ENCODE measurements at regions not wholly inside any gene's neighbourhood (a gene's known extent, or its start where the extent isn't known, plus 50 kb on each side); places are given as distances from the start of the nearest gene placed in this dataset.

GRCh38 chr19:29366757-29367156 lies 153.8 kb upstream of the UQCRFS1 start:
- FAIRE-seq: no peak
- no peak for DNase-seq (ENCODE audit: extremely low spot score, insufficient read length, low read depth)

DNA sequence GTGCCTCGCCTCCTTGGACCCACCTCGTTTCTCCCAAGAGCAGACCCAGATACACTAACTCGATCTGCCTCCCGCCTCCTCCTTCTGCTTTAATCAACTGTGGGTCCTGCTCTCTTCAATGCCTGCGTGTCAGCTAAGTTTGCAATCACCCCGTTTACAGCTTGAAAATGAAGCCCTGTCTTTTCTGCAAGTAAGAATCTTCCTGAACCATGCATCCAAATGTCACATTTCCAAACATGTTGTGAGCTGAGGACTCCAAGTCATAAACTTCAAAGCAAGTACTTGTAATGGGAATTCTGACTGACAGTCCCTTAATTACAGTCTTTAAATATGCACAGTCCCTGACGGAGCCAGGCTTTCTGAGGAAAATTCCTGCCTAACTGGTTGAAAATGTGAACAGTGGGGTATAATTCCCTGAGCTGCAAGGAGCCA lies 154.9 kb upstream of the UQCRFS1 start:
- FAIRE-seq: no peak
- no peak for DNase-seq (ENCODE audit: extremely low spot score, insufficient read length, low read depth)

DNA sequence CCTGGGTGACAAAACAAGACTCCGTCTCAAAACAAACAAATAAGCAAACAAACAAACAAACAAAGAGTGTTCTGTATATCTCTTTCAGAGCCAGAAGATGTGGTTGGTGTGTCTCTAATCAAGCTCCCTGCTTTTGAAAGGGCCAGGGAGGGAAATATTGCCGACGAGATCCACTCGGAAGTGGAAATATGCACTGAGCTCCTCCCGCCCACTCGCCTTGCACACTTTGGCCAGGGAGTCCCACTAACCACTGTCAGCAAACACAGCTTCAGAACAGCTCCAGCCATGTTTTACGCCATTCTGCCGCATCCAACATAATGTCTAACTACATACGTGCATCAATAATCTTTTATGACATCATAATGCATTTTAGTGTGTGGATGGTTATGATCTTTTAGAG lies 155.5 kb upstream of the VSTM2B start:
- no peak for DNase-seq (ENCODE audit: extremely low spot score, insufficient read length, low read depth)
- FAIRE-seq: no peak

DNA sequence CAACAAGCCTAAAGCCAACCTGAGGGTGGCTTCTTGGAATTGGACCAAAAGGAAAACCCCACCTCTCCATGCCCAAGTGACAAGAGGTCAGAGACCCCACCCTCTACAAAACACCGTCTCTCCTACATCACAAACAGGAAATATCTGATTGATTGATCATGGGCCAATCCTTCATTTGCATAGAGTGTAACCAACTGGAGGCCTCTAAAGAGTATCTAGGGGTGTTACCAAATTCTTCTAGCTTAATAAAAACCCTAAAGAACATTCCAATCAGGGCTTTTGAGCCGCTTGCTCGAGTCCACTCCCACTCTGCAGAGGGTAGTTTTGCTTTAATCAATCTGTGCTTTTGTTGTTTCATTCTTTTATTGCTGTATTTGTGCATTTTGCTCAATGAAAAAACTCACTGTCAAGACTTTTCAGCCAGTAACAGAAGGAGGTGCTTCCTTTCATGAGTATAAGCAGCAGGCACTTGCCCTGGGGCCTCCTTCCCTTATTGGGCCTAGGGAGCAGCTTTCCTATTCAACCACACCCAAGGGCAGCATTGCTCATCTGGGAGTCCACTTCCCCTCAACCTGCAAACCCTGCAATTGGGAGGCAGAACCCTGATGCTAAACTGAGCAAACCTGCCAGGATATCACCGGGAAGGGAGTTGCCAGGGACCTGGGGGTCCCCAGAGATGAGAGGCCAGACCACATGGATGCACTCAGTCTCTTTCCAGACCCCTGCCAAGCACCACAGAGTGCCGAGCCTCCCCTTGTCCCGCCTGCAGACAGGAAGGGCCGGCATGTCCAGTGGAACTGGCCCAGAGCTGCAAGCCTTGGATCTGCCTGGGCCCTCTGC lies 154.3 kb upstream of the VSTM2B start:
- DNase-seq (ENCODE audit: extremely low spot score, insufficient read length, low read depth): no peak
- no peak for FAIRE-seq

GRCh38 chr19:29372091-29372415 lies 153.7 kb upstream of the VSTM2B start:
- DNase-seq (ENCODE audit: extremely low spot score, insufficient read length, low read depth): no peak
- FAIRE-seq: no peak

GRCh38 chr19:29372461-29372860 lies 153.3 kb upstream of the VSTM2B start:
- DNase-seq (ENCODE audit: extremely low spot score, insufficient read length, low read depth): no peak

DNA sequence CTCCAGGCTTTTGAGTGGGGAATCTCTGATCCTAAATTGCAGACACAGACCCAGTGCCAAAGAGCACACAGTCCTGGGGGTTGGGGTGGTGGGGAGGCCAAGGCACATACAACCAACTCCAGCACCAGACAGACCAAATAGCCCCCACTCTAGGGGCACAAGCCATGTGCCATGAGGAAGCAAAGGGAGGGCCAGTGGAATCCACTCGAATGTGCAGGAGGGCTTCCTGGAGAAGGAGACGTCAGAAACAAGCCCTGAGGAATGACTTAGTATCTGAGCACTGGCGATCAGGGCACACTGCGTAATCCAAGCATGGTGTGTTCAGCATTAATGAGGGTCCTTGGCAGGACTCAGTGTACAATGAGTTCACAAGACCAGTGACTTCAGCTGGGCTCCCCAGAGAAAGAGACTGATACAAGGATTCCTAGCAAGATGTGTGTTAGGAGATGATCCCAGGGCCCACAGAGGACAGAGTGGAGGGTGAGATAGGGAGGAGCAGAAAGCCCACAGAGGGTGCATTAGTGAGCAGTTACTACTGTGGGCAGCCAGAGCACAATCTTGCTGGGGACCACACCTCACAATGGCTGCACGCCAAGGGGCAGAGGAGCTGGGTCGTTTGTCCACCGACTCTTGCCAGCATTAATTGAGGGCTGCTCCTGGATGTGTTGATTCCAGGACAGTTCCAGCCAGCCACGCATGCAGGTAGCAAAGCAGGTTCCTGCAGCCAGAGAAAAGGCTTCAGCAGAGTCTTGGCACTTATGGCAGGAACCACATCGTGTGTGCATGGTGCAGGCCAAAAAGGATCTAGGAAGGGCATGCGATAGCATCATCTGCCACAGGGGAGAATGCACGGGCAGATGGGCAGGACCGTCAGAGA lies 152.6 kb upstream of the VSTM2B start:
- DNase-seq (ENCODE audit: extremely low spot score, insufficient read length, low read depth): no peak
- no peak for FAIRE-seq

More at GRCh38 chr19:29372461-29372860, 153.3 kb upstream of the VSTM2B start:
- FAIRE-seq: no peak

DNA sequence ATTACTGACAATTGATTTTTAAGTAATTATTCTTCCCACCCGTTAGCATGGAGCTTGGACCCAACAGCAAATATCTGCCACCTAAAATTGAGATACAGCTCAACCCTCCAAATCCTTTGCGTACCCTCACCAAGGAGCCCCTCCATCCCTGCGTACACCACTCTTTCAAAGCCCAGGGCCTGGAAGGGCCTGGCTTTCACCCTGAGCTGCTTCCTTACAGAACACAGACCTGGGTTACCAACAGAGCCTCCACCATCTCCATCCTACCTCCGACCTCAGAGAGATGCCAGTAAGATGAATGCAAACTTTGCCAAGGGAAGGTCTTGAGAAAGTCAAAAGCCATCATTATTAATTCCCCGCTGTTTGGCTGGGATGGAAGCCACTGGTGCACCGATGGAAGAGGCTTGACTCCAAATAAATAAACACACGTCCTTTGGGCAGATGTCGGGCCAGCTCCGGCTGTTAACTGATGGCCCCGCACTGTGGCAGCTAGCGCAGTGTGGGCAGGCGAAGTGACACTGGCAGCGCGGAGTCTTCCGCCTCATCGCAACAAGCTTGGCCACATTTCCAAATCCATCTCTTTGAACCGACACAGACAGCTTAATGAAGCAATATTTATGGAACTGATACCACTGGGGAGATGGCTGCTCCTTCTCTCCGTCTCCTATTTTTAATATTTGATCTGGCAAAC lies 150.2 kb upstream of the VSTM2B start:
- FAIRE-seq: no peak
- no peak for DNase-seq (ENCODE audit: extremely low spot score, insufficient read length, low read depth)

DNA sequence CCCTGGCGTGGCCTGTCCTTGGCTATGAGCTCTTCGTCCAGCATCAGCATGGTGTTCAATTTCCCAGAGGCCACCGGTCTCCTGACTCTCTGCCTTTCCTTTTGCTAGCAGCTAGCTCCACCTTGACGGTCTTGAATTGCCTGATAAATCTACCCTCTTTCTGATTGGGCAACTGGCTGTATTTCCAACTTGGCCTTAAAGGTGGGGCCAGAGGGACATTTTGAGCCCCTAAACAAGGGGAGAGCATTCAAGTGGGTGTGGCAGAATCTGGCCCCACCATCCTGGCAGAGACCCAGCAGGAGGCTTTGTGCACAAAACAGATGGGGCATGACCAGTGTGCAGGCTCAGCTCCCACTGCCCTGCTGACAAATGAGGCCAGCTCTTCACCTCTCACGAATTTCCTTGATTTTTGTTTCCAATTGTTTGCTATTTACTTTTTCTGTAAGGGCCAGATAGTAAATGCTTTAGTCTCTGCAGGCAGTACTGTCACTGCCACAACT lies 148.9 kb upstream of the VSTM2B start:
- FAIRE-seq: no peak
- DNase-seq (ENCODE audit: extremely low spot score, insufficient read length, low read depth): no peak

DNA sequence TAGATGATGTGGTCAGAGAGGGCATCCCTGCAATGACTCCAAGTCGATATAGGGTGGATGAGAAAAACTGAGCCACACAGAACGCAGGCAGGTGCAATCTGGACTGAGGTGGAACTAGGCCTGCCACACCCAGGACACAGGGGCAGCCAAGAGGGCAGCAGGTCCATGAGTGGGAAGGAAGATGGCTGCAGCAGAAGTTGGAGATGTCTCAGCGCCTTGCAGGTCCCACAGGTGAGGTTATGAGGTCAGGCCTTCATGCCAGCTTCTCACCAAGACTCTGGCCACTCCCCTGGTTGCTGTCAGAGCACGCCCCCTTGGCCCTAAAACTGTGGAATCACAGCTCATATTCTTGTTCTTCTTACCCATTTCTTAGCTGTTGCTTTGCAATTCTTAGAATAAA lies 147.7 kb upstream of the VSTM2B start:
- DNase-seq (ENCODE audit: extremely low spot score, insufficient read length, low read depth) (no peak), FAIRE-seq (no peak)

- FAIRE-seq (no peak), DNase-seq (ENCODE audit: extremely low spot score, insufficient read length, low read depth) (no peak)
Observed at GRCh38 chr19:29378543-29379080, 147.2 kb upstream of the VSTM2B start.

DNA sequence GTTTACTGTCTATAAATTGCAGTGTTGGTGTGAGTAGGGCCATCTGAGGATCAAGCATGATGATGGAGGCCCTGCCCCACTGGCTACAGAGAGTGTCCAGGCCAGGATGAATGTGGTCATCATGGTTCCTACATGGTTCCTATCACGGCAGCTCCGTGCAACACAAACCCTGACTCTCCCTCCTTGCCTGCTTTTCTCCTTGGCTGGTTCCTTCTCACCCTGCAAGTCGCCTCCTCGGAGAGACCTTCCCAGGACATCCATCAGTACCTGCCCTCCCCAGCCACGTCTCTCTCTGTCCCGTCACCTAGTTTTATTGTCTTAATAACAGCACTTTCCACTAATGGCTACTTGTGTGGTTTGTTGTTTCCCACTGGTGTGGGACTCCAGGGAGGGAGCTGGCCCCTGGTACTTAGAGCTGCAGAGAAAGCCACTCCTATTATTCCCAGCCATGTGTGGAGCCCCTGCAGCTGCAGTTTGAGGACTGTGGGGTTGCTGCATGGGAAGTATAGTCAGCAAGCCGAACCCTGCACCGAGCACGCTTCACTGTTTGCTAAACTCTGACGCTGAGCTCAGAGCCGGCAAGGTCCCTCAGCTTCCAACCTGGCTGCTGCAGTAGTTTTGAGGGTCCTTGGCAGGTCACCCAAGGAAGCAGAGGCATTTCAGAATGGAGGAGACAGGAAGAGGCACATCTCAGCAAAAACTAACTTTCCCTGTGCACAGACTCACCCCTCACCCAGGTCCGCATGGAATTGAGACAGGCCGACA lies 146.4 kb upstream of the VSTM2B start:
- FAIRE-seq: no peak
- DNase-seq (ENCODE audit: extremely low spot score, insufficient read length, low read depth): no peak

DNA sequence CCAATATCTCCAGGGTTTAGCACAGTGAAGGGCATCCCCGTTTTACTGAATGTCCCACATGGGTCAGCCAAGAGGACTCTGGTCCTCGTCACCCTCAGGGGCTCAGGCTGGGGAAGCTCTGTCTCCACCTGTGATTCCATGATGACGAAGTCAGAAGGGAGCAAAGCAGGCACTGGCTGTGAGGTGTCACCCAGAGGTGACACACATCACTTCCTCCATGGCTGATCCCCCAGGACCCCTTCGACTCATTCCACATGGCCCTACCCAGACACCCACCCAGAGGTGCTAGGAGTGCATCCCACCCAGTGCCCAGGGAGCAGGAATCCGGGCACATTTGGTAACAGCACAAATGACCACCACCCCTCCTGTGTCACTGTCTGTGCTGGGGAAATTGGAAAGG lies 145.2 kb upstream of the VSTM2B start:
- FAIRE-seq: no peak

DNA sequence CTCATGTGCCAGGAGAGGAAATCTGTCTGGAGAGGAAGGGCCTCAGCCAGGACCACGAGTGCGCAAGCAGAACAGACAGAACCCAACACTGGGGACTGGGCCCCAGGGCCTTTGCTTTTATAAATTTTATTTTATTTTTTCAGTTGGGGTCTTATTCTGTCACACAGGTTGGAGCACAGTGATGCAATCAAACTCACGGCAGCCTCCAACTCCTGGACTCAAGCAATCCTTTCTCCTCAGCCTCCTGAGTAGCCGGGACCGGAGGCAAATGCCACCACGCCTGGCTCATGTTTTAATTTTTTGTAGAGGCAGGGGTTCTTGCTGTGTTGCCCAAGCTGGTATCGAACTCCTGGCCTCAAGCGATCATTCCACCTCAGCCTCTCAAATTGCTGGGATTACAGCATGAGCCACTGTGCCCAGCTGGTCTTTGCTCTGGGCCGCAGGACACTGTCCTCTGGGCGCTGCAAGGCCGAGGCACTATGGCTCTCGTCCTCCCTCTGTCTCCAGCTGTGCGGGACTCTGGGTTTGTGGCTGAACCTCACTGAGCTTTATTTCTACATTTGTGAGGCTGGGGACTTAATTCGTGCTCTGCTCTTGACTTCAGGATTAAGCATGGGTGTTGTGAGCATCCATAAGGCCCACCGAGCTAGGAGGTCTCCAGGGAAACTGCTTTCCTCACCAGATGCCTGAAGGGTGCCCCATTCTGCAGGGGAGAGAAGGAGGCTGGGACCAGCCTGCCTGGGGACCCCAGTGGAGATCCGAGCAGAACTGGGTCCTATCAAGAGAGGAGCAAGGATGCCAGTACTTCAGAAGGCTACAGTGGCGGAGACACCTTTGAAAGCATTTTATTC lies 144.2 kb upstream of the VSTM2B start:
- no peak for FAIRE-seq
- DNase-seq (ENCODE audit: extremely low spot score, insufficient read length, low read depth): no peak

More for the DNA sequence above, 145.2 kb upstream of the VSTM2B start:
- DNase-seq (ENCODE audit: extremely low spot score, insufficient read length, low read depth): no peak

- FAIRE-seq (no peak), DNase-seq (ENCODE audit: extremely low spot score, insufficient read length, low read depth) (no peak)
Observed at GRCh38 chr19:29383696-29384095, 142.1 kb upstream of the VSTM2B start.

DNA sequence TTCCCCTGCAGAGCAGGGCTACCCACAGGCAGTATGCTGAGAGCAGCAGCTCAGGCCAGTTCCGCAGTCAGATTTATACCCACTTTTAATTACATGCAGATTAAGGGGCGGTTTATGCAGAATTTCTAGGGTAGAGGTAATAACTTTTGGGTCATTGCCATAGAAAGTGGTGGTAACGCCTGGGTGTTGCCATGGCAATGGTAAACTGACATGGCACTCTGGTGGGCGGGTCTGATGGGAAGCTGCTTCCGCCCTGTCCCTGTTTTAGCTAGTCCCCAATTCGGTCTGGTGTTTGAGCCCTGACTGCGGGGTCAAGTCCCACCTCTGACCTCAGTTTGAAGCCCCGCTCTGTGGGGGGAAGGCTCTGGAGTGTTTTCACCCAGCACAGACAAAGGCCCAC lies 141.1 kb upstream of the VSTM2B start:
- DNase-seq (ENCODE audit: extremely low spot score, insufficient read length, low read depth): no peak
- no peak for FAIRE-seq

- no peak for FAIRE-seq
- DNase-seq (ENCODE audit: extremely low spot score, insufficient read length, low read depth): no peak
Observed at GRCh38 chr19:29385191-29385795, 140.5 kb upstream of the VSTM2B start.

DNA sequence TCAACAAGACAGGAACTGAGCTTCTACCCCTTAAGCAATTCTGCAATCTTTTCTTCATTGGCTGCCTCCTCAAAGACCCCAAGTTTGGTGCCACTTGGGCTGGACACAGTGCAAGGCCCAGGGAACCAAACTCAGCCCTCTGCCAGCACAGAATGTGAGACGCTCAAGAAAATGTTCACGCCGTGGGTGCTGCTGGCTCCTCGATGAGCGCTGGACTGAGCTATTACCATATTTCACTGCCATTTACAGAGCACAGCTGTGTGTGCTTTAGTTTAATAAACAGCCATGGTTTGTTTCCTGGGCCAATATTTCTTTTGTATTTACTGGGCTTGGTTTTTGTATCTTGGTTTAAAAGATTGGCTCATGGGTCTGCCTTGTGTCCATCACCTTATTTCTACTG lies 138.8 kb upstream of the VSTM2B start:
- FAIRE-seq (no peak), DNase-seq (ENCODE audit: extremely low spot score, insufficient read length, low read depth) (no peak)

All from GM18507 (cell line).